Fibroblast of lung (primary cell): ENCODE measurements at regions not wholly inside any gene's neighbourhood (a gene's known extent, or its start where the extent isn't known, plus 50 kb on each side); places are given as distances from the start of the nearest gene placed in this dataset.

Experiments
- DNase-seq, 2 donors: peaks; one replicate each; pipeline versions ENCODE4 v3.0.0 to v3.0.0-alpha.2; 2010; ENCODE audit warnings: low read depth in 2 of 2
- H2AFZ ChIP-seq: 2 replicates; pipeline ENCODE4 v1.5.1; 2012; ENCODE audit warnings: low read length, control low read depth, inconsistent platforms
- H3K27ac ChIP-seq: 2 replicates; pipeline ENCODE4 v1.5.1; 2011; ENCODE audit warnings: low read length, control low read depth; ENCODE audit not compliant: insufficient read depth
- H3K27me3 ChIP-seq: 2 replicates; pipeline ENCODE4 v1.5.1; 2011; ENCODE audit warnings: mild to moderate bottlenecking, low read length; ENCODE audit not compliant: control insufficient read depth, insufficient read depth
- H3K36me3 ChIP-seq: 2 replicates; pipeline ENCODE4 v1.5.1; 2011; ENCODE audit warnings: low read length; ENCODE audit not compliant: control insufficient read depth, insufficient read depth
- H3K4me1 ChIP-seq: 2 replicates; pipeline ENCODE4 v1.5.1; 2011; ENCODE audit warnings: low read length; ENCODE audit not compliant: control insufficient read depth, insufficient read depth; ENCODE audit errors: extremely low read depth
- H3K4me2 ChIP-seq: 2 replicates; pipeline ENCODE4 v1.5.1; 2011; ENCODE audit warnings: low read length, control low read depth; ENCODE audit not compliant: insufficient read depth; ENCODE audit errors: extremely low read depth
- H3K4me3 ChIP-seq, 4 experiments: fragments of 200-600 bp in 1 of 4; sonication (generic) in 1 of 4; replicated peaks in 1 of 4; 2 replicates each; pipeline ENCODE4 v1.5.1; 2011 to 2016; ENCODE audit warnings: low read length in 4 of 4, low read depth in 3 of 4, mild to moderate bottlenecking in 3 of 4, control low read depth in 2 of 4, inconsistent platforms in 1 of 4, mixed read lengths in 1 of 4; ENCODE audit not compliant: insufficient read depth in 1 of 4; ENCODE audit errors: control extremely low read depth in 1 of 4
- H3K79me2 ChIP-seq: 2 replicates; pipeline ENCODE4 v1.5.1; 2012; ENCODE audit warnings: mild to moderate bottlenecking, low read length, inconsistent platforms; ENCODE audit not compliant: control insufficient read depth, insufficient read depth
- H3K9ac ChIP-seq: 2 replicates; pipeline ENCODE4 v1.5.1; 2011; ENCODE audit warnings: mild to moderate bottlenecking, low read length, control low read depth; ENCODE audit not compliant: insufficient read depth
- H3K9me3 ChIP-seq: 2 replicates; pipeline ENCODE4 v1.5.1; 2012; ENCODE audit warnings: low read depth, low read length; ENCODE audit not compliant: control insufficient read depth, insufficient read depth
- H4K20me1 ChIP-seq: 2 replicates; pipeline ENCODE4 v1.5.1; 2011; ENCODE audit warnings: low read length; ENCODE audit not compliant: control insufficient read depth, insufficient read depth; ENCODE audit errors: extremely low read depth
- EZH2 ChIP-seq: IDR thresholded peaks from 2 replicates; pipeline ENCODE4 v1.5.1; 2012; ENCODE audit warnings: low read length, control low read depth, mild to moderate bottlenecking; ENCODE audit errors: missing control alignments
- TF ChIP-seq, protein P1 (sequence below), 2 donors: IDR thresholded peaks in 1 of 2; conservative IDR thresholded peaks in 1 of 2; 1 replicate in 1 of 2; 2 replicates in 1 of 2; pipeline ENCODE4 v1.5.1; 2011 to 2012; ENCODE audit warnings: low read length in 2 of 2, control low read depth in 1 of 2, inconsistent platforms in 1 of 2, low read depth in 1 of 2, mild to moderate bottlenecking in 1 of 2

DNA sequence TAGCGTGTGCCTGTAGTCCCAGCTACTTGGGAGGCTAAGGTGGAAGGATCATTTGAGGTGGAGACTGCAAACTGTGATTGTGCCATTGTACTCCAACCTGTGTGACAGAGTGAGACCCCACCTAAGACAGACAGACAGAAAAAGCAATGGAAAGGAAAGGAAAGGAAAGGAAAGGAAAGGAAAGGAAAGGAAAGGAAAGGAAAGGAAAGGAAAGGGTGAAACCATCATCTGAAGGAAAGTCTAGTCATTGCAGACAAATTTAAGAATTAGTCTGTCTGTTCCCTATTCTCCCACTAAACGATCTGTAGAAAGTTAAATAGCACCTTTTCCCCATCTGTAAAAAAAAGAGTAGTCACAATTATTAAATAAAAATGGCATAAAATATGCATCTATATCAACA is 91.1 kb upstream of the SKAP2 start:
- Histone ChIP-seq H3K79me2 (no peaks in the 10 kb centered on the region), H4K20me1 (no peaks in the 10 kb centered on the region), H3K27me3 (no peaks in the 10 kb centered on the region), H2AFZ (no peak overlapping the region), H3K4me1 (no peaks in the 10 kb centered on the region), H3K9me3 (no peaks in the 10 kb centered on the region), H3K4me2 (no peak overlapping the region), H3K9ac (no peak overlapping the region), H3K36me3 (no peaks in the 10 kb centered on the region), H3K27ac (no peak overlapping the region), H3K4me3 (no peak overlapping the region)
- no peak for DNase-seq
- TF ChIP-seq, protein P1, sequence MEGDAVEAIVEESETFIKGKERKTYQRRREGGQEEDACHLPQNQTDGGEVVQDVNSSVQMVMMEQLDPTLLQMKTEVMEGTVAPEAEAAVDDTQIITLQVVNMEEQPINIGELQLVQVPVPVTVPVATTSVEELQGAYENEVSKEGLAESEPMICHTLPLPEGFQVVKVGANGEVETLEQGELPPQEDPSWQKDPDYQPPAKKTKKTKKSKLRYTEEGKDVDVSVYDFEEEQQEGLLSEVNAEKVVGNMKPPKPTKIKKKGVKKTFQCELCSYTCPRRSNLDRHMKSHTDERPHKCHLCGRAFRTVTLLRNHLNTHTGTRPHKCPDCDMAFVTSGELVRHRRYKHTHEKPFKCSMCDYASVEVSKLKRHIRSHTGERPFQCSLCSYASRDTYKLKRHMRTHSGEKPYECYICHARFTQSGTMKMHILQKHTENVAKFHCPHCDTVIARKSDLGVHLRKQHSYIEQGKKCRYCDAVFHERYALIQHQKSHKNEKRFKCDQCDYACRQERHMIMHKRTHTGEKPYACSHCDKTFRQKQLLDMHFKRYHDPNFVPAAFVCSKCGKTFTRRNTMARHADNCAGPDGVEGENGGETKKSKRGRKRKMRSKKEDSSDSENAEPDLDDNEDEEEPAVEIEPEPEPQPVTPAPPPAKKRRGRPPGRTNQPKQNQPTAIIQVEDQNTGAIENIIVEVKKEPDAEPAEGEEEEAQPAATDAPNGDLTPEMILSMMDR (conservative IDR thresholded peaks at IDR 0.05 in 1 of 2, IDR thresholded peaks at IDR 0.05 in 1 of 2; ENCODE audit: low read depth in 1 of 2, low read length in 2 of 2), result no peak
- TF ChIP-seq EZH2, result no peak

DNA sequence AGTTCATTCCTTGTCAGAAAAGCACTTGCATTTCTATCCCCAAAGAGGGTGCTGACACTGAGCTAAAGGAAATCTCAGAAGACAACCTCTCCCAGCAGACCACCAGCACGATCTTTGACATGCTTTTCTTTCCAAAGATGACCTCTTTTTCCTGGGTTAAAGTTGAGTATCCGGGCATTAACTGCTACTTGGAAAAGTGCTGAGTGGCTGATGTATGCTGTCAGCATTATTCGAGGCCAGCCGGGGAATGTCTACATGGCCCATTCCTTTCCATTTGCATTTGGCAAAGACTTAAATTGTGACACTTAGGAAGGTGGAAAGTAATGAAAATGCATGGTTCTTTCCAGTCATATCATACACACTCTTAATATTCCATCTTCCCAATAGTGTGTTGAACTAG is 90.6 kb upstream of the SKAP2 start:
- Histone ChIP-seq H3K36me3 (no peaks in the 10 kb centered on the region), H3K4me3 (no peak overlapping the region), H4K20me1 (no peaks in the 10 kb centered on the region), H3K9me3 (no peaks in the 10 kb centered on the region), H3K9ac (no peak overlapping the region), H2AFZ (no peak overlapping the region), H3K4me1 (no peaks in the 10 kb centered on the region), H3K79me2 (no peaks in the 10 kb centered on the region), H3K27me3 (no peaks in the 10 kb centered on the region), H3K27ac (no peak overlapping the region), H3K4me2 (no peak overlapping the region)
- peak in 1 of 2 donors; percentile 51 for DNase-seq
- TF ChIP-seq, protein P1 (conservative IDR thresholded peaks at IDR 0.05 in 1 of 2, IDR thresholded peaks at IDR 0.05 in 1 of 2; ENCODE audit: low read depth in 1 of 2, low read length in 2 of 2), result no peak
- no peak for TF ChIP-seq EZH2

DNA sequence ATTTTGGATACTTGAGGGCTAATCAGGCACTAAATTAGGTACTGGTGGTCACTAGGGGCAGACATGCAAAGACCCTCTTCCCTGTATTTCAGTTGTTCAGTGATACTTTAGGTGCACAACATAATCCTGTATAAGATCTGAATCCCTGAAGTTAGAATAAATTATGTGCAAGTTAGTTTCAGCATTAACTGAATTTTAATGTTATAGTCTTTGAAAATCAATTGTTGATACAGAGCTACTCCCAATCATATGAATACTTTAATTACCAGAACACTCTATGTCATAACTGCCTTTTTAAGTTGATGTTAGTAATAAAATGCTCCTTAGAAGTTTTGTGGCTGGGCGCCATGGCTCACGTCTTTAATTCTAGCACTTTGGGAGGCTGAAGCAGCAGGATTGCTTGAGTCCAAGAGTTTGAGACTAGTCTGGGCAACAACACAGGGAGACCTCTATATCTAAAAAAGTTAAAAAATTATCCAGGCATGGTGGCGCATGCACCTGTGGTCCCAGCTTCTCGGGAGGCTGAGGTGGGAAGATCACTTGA is 87.1 kb upstream of the SKAP2 start:
- TF ChIP-seq, protein P1 (conservative IDR thresholded peaks at IDR 0.05 in 1 of 2, IDR thresholded peaks at IDR 0.05 in 1 of 2; ENCODE audit: low read depth in 1 of 2, low read length in 2 of 2), result no peak
- no peak for TF ChIP-seq EZH2
- Histone ChIP-seq H3K36me3 (no peaks in the 10 kb centered on the region), H3K9ac (no peak overlapping the region), H3K4me1 (no peaks in the 10 kb centered on the region), H3K27ac (no peak overlapping the region), H3K79me2 (no peaks in the 10 kb centered on the region), H3K4me2 (no peak overlapping the region), H3K27me3 (no peaks in the 10 kb centered on the region), H4K20me1 (no peaks in the 10 kb centered on the region), H2AFZ (no peak overlapping the region), H3K4me3 (no peak overlapping the region), H3K9me3 (no peaks in the 10 kb centered on the region)
- no peak for DNase-seq
